NCI-H1694 (cell line): ENCODE measurements at regions not wholly inside any gene's neighbourhood (a gene's known extent, or its start where the extent isn't known, plus 50 kb on each side); places are given as distances from the start of the nearest gene placed in this dataset.

Experiments
- DNase-seq: peaks from one replicate; lab custom pipeline; 2025; lab: John Stamatoyannopoulos, UW

GRCh38 chr17:14813649-14814370, 451.3 kb downstream of the PMP22 start:
- no peak for DNase-seq

GRCh38 chr17:14808425-14808824, 456.7 kb downstream of the PMP22 start:
- DNase-seq, result no peak

- DNase-seq, result no peak
Measured at GRCh38 chr17:14805348-14805747, 459.8 kb downstream of the PMP22 start.

GRCh38 chr17:14803826-14804225, 461.3 kb downstream of the PMP22 start:
- DNase-seq, result no peak

GRCh38 chr17:14797801-14798200, 467.3 kb downstream of the PMP22 start:
- DNase-seq, result no peak

- DNase-seq, result no peak
Measured at GRCh38 chr17:14797021-14797420, 468.1 kb downstream of the PMP22 start.

- DNase-seq, result no peak
Measured at GRCh38 chr17:14794961-14795360, 470.2 kb downstream of the PMP22 start.

GRCh38 chr17:14793237-14793636, 471.9 kb downstream of the PMP22 start:
- no peak for DNase-seq

GRCh38 chr17:14792746-14793145, 472.4 kb downstream of the PMP22 start:
- DNase-seq, result no peak

GRCh38 chr17:14791221-14791620, 473.9 kb downstream of the PMP22 start:
- no peak for DNase-seq

- DNase-seq, result no peak
Measured at GRCh38 chr17:14790521-14790920, 474.6 kb downstream of the PMP22 start.

GRCh38 chr17:14784997-14785696, 480.0 kb downstream of the PMP22 start:
- DNase-seq, result no peak

GRCh38 chr17:14781123-14781522, 480.2 kb downstream of the HS3ST3B1 start:
- DNase-seq, result no peak

- DNase-seq, result no peak
Measured at GRCh38 chr17:14780097-14780651, 479.3 kb downstream of the HS3ST3B1 start.

- no peak for DNase-seq
Measured at GRCh38 chr17:14779241-14779640, 478.4 kb downstream of the HS3ST3B1 start.

- no peak for DNase-seq
Measured at GRCh38 chr17:14777291-14777690, 476.4 kb downstream of the HS3ST3B1 start.

GRCh38 chr17:14776791-14777190, 475.9 kb downstream of the HS3ST3B1 start:
- DNase-seq, result no peak

GRCh38 chr17:14775731-14776492, 475.0 kb downstream of the HS3ST3B1 start:
- DNase-seq, result no peak

- DNase-seq, result no peak
Measured at GRCh38 chr17:14774774-14775173, 473.9 kb downstream of the HS3ST3B1 start.

- DNase-seq, result no peak
Measured at GRCh38 chr17:14772776-14773175, 471.9 kb downstream of the HS3ST3B1 start.

GRCh38 chr17:14771543-14771942, 470.7 kb downstream of the HS3ST3B1 start:
- no peak for DNase-seq

GRCh38 chr17:14768923-14769322, 468.0 kb downstream of the HS3ST3B1 start:
- DNase-seq, result no peak
